Body of pancreas (tissue), 4 donors: ENCODE measurements at regions not wholly inside any gene's neighbourhood (a gene's known extent, or its start where the extent isn't known, plus 50 kb on each side); places are given as distances from the start of the nearest gene placed in this dataset.

Experiments used
- ATAC-seq: fragments of 150-250 bp; one replicate; pipeline ENCODE4 v1.9.1; 2016
- DNase-seq, 4 donors: peaks; one replicate each; pipeline ENCODE4 v3.0.0-alpha.2; 2019
- H3K27ac ChIP-seq, 4 donors: fragments of 200-600 bp; sonication (generic); 1 replicate in 3 of 4; 2 replicates in 1 of 4; pipeline versions ENCODE4 v1.5.1 to v1.6.1; 2016 to 2019; ENCODE audit warnings: mild to moderate bottlenecking in 1 of 4, mixed read lengths in 1 of 4, moderate library complexity in 1 of 4
- H3K27me3 ChIP-seq, 2 donors: fragments of 200-600 bp; sonication (generic); one replicate each; pipeline ENCODE4 v1.6.0; 2016; ENCODE audit warnings: mild to moderate bottlenecking in 1 of 2
- H3K36me3 ChIP-seq, 2 donors: fragments of 200-600 bp; sonication (generic); replicated peaks in 1 of 2; 2 replicates each; pipeline ENCODE4 v1.5.1; 2016; ENCODE audit warnings: low read depth in 2 of 2; ENCODE audit not compliant: insufficient read depth in 1 of 2
- H3K4me1 ChIP-seq: fragments of 200-600 bp; sonication (generic); one replicate; pipeline ENCODE4 v1.6.0; 2016
- H3K4me3 ChIP-seq, 2 donors: fragments of 200-600 bp; sonication (generic); 1 replicate in 1 of 2; 2 replicates in 1 of 2; pipeline ENCODE4 v1.5.1; 2016 to 2019
- H3K9me3 ChIP-seq, 3 donors: fragments of 200-600 bp; sonication (generic); 1 replicate in 2 of 3; 2 replicates in 1 of 3; pipeline ENCODE4 v1.5.1; 2016
- CTCF ChIP-seq, 7 experiments: fragments of 450-650 bp in 4 of 7; fragments of 200-600 bp in 3 of 7; sonication (generic) in 3 of 7; IDR thresholded peaks; one replicate each; pipeline ENCODE4 v1.5.1; 2016 to 2019; ENCODE audit warnings: antibody characterized with exemption in 7 of 7
- POLR2A ChIP-seq, 3 donors: fragments of 450-650 bp; IDR thresholded peaks; one replicate each; pipeline ENCODE4 v1.6.1; 2016; ENCODE audit warnings: antibody characterized with exemption in 3 of 3, mild to moderate bottlenecking in 2 of 3
- WGBS, 2 donors: methylation state at CpG; one replicate each; pipeline ENCODE4 v1.1.5; 2017; 5-methylcytosine and 5-hydroxymethylcytosine counted together
- intact Hi-C: fragments of 100-400 bp; cut with DNase I; formaldehyde crosslinking; loops from one replicate; pipeline ENCODE4 v1.15.1; 2023

GRCh38 chr2:194714541-194714940 lies 942.5 kb upstream of the SLC39A10 start:
- WGBS, 2 donors = 62 to 77% methylated on average over 1 of the region's 1 CpG
- Histone ChIP-seq H3K4me3 (no peak overlapping the region), H3K9me3 (no peaks in the 10 kb centered on the region), H3K27me3 (no peaks in the 10 kb centered on the region), H3K36me3 (no peaks in the 10 kb centered on the region), H3K27ac (no peak overlapping the region), H3K4me1 (no peaks in the 10 kb centered on the region)
- TF ChIP-seq CTCF (IDR thresholded peaks at IDR 0.05) (no peak), POLR2A (IDR thresholded peaks at IDR 0.05) (no peak)
- intact Hi-C loops = no loop called here
- DNase-seq (no peak), ATAC-seq (no peak)

GRCh38 chr2:194709840-194710239 lies 947.2 kb upstream of the SLC39A10 start:
- no peak overlapping the region for H3K4me3 ChIP-seq
- DNase-seq = no peak
- ATAC-seq = no peak
- H3K27ac ChIP-seq = no peak overlapping the region
- H3K27me3 ChIP-seq = no peaks in the 10 kb centered on the region
- 20 to 28% methylated on average over 3 of the region's 3 CpGs for WGBS, 2 donors
- TF ChIP-seq POLR2A (IDR thresholded peaks at IDR 0.05) = no peak
- TF ChIP-seq CTCF (IDR thresholded peaks at IDR 0.05) = no peak
- intact Hi-C loops = no loop called here
- no peaks in the 10 kb centered on the region for H3K4me1 ChIP-seq
- no peaks in the 10 kb centered on the region for H3K36me3 ChIP-seq
- no peaks in the 10 kb centered on the region for H3K9me3 ChIP-seq

GRCh38 chr2:194706179-194706578 lies 950.8 kb upstream of the SLC39A10 start:
- TF ChIP-seq CTCF (IDR thresholded peaks at IDR 0.05) = no peak
- no peak for TF ChIP-seq POLR2A (IDR thresholded peaks at IDR 0.05)
- H3K27me3 ChIP-seq = no peaks in the 10 kb centered on the region
- WGBS, 2 donors = 42 to 58% methylated on average over 2 of the region's 2 CpGs

GRCh38 chr2:194705398-194705797 lies 951.6 kb upstream of the SLC39A10 start:
- intact Hi-C loops = no loop called here
- ATAC-seq (no peak), DNase-seq (no peak)
- Histone ChIP-seq H3K27ac (no peak overlapping the region), H3K9me3 (no peaks in the 10 kb centered on the region), H3K36me3 (no peaks in the 10 kb centered on the region), H3K4me1 (no peaks in the 10 kb centered on the region), H3K4me3 (no peak overlapping the region), H3K27me3 (no peaks in the 10 kb centered on the region)
- 51 to 55% methylated on average over 2 of the region's 2 CpGs for WGBS, 2 donors
- TF ChIP-seq POLR2A (IDR thresholded peaks at IDR 0.05) (no peak), CTCF (IDR thresholded peaks at IDR 0.05) (no peak)

More at GRCh38 chr2:194706179-194706578, 950.8 kb upstream of the SLC39A10 start:
- H3K27ac ChIP-seq = no peak overlapping the region
- H3K4me1 ChIP-seq = no peaks in the 10 kb centered on the region
- DNase-seq (no peak), ATAC-seq (no peak)
- intact Hi-C loops = no loop called here
- H3K36me3 ChIP-seq = no peaks in the 10 kb centered on the region
- no peak overlapping the region for H3K4me3 ChIP-seq
- H3K9me3 ChIP-seq = no peaks in the 10 kb centered on the region

GRCh38 chr2:194700726-194701125 lies 956.3 kb upstream of the SLC39A10 start:
- Histone ChIP-seq H3K4me3 (no peak overlapping the region), H3K4me1 (no peaks in the 10 kb centered on the region), H3K36me3 (no peaks in the 10 kb centered on the region), H3K27ac (no peak overlapping the region), H3K27me3 (no peaks in the 10 kb centered on the region), H3K9me3 (no peaks in the 10 kb centered on the region)
- ATAC-seq (no peak), DNase-seq (no peak)
- intact Hi-C loops = no loop called here
- no peak for TF ChIP-seq POLR2A (IDR thresholded peaks at IDR 0.05)
- TF ChIP-seq CTCF (IDR thresholded peaks at IDR 0.05) = no peak
